H9 (cell line): ENCODE measurements at regions not wholly inside any gene's neighbourhood (a gene's known extent, or its start where the extent isn't known, plus 50 kb on each side); places are given as distances from the start of the nearest gene placed in this dataset.

Experiments used
- DNase-seq: peaks from one replicate; pipeline ENCODE4 v3.0.0-alpha.2; 2017
- H2AFZ ChIP-seq: one replicate; pipeline ENCODE4 v1.6.1; 2013; ENCODE audit warnings: mild to moderate bottlenecking, low read length, control low read depth, moderate library complexity
- H2AK5ac ChIP-seq: 2 replicates; pipeline ENCODE4 v1.6.1; 2013; ENCODE audit warnings: low read length, control low read depth, mixed read lengths; ENCODE audit not compliant: insufficient read length
- H2BK120ac ChIP-seq: one replicate; pipeline ENCODE4 v1.6.1; 2013; ENCODE audit warnings: low read depth, mild to moderate bottlenecking, low read length, control low read depth, inconsistent platforms; ENCODE audit not compliant: poor library complexity, severe bottlenecking
- H2BK12ac ChIP-seq: 2 replicates; pipeline ENCODE4 v1.6.1; 2013; ENCODE audit warnings: low read length, control low read depth, mixed read lengths, low read depth; ENCODE audit not compliant: insufficient read length
- H2BK15ac ChIP-seq: 2 replicates; pipeline ENCODE4 v1.6.1; 2013; ENCODE audit warnings: low read depth, low read length, control low read depth
- H2BK20ac ChIP-seq: one replicate; pipeline ENCODE4 v1.6.1; 2013; ENCODE audit warnings: low read depth, mild to moderate bottlenecking, low read length, control low read depth, inconsistent platforms; ENCODE audit not compliant: poor library complexity, severe bottlenecking
- H2BK5ac ChIP-seq: 2 replicates; pipeline ENCODE4 v1.6.1; 2013; ENCODE audit warnings: low read length, control low read depth, mixed read lengths; ENCODE audit not compliant: insufficient read length
- H3K14ac ChIP-seq: 2 replicates; pipeline ENCODE4 v1.6.1; 2013; ENCODE audit warnings: low read length, control low read depth; ENCODE audit not compliant: insufficient read depth
- H3K18ac ChIP-seq: 2 replicates; pipeline ENCODE4 v1.6.1; 2013; ENCODE audit warnings: low read depth, mild to moderate bottlenecking, mixed read lengths, low read length, control low read depth; ENCODE audit not compliant: insufficient read length
- H3K23ac ChIP-seq: 2 replicates; pipeline ENCODE4 v1.6.1; 2013; ENCODE audit warnings: low read length, control low read depth, mixed read lengths, low read depth; ENCODE audit not compliant: insufficient read length
- H3K23me2 ChIP-seq: 2 replicates; pipeline ENCODE4 v1.6.1; 2013; ENCODE audit warnings: low read depth, mild to moderate bottlenecking, mixed read lengths, low read length, control low read depth; ENCODE audit not compliant: insufficient read length, poor library complexity, severe bottlenecking
- H3K27ac ChIP-seq: 2 replicates; pipeline ENCODE4 v1.5.1; 2013; ENCODE audit warnings: low read length, control low read depth, mixed read lengths, low read depth; ENCODE audit not compliant: insufficient read length
- H3K27me3 ChIP-seq: 2 replicates; pipeline ENCODE4 v1.6.1; 2013; ENCODE audit warnings: low read length, control low read depth, inconsistent platforms; ENCODE audit not compliant: insufficient read depth
- H3K4ac ChIP-seq: 2 replicates; pipeline ENCODE4 v1.6.1; 2013; ENCODE audit warnings: low read depth, mild to moderate bottlenecking, control low read depth, inconsistent platforms, low read length, moderate library complexity
- H3K4me1 ChIP-seq: 2 replicates; pipeline ENCODE4 v1.6.1; 2013; ENCODE audit warnings: low read length, control low read depth, inconsistent platforms; ENCODE audit not compliant: insufficient read depth
- H3K4me2 ChIP-seq: 2 replicates; pipeline ENCODE4 v1.6.1; 2013; ENCODE audit warnings: low read length, control low read depth, mixed read lengths; ENCODE audit not compliant: insufficient read length, insufficient read depth
- H3K56ac ChIP-seq: 2 replicates; pipeline ENCODE4 v1.6.1; 2013; ENCODE audit warnings: low read depth, mild to moderate bottlenecking, mixed read lengths, low read length, control low read depth; ENCODE audit not compliant: insufficient read length
- H3K79me1 ChIP-seq: 2 replicates; pipeline ENCODE4 v1.6.1; 2013; ENCODE audit warnings: low read depth, mild to moderate bottlenecking, moderate library complexity, low read length, control low read depth, inconsistent platforms; ENCODE audit not compliant: insufficient read depth, poor library complexity, severe bottlenecking
- H3K79me2 ChIP-seq: 2 replicates; pipeline ENCODE4 v1.6.1; 2013; ENCODE audit warnings: low read length, control low read depth, inconsistent platforms; ENCODE audit not compliant: insufficient read depth
- H3K9ac ChIP-seq: 2 replicates; pipeline ENCODE4 v1.6.1; 2013; ENCODE audit warnings: low read length, control low read depth, mixed read lengths; ENCODE audit not compliant: insufficient read length; ENCODE audit errors: extremely low read depth
- H3K9me3 ChIP-seq: one replicate; pipeline ENCODE4 v1.6.1; 2013; ENCODE audit warnings: low read depth, low read length, inconsistent platforms; ENCODE audit not compliant: control insufficient read depth
- H3T11ph ChIP-seq: one replicate; pipeline ENCODE4 v1.6.1; 2013; ENCODE audit warnings: mild to moderate bottlenecking, low read length, control low read depth, inconsistent platforms
- H4K20me1 ChIP-seq: one replicate; pipeline ENCODE4 v1.6.1; 2013; ENCODE audit not compliant: control insufficient read depth, insufficient read length, insufficient read depth
- H4K5ac ChIP-seq: 2 replicates; pipeline ENCODE4 v1.6.1; 2013; ENCODE audit warnings: low read depth, mild to moderate bottlenecking, mixed read lengths, low read length, control low read depth; ENCODE audit not compliant: insufficient read length
- H4K8ac ChIP-seq: replicated peaks from 2 replicates; pipeline ENCODE4 v1.6.1; 2013; ENCODE audit warnings: low read length, control low read depth, mixed read lengths, low read depth; ENCODE audit not compliant: insufficient read length
- H4K91ac ChIP-seq: 2 replicates; pipeline ENCODE4 v1.6.1; 2013; ENCODE audit warnings: low read depth, mild to moderate bottlenecking, moderate library complexity, mixed read lengths, low read length, control low read depth; ENCODE audit not compliant: insufficient read length
- H3K27ac Mint-ChIP-seq, 3 experiments: 2 replicates in 2 of 3; 3 replicates in 1 of 3; pipeline ENCODE4 v1.8.0; 2020 to 2021; ENCODE audit warnings: mixed read lengths in 3 of 3, mild to moderate bottlenecking in 1 of 3, moderate library complexity in 1 of 3
- H3K27me3 Mint-ChIP-seq: 2 replicates; pipeline ENCODE4 v1.8.0; 2021; ENCODE audit warnings: low read depth, mild to moderate bottlenecking, moderate library complexity, mixed read lengths
- H3K36me3 Mint-ChIP-seq, 3 experiments: 2 replicates in 2 of 3; 3 replicates in 1 of 3; pipeline ENCODE4 v1.8.0; 2020 to 2021; ENCODE audit warnings: low read depth in 3 of 3, mixed read lengths in 3 of 3; ENCODE audit not compliant: insufficient read depth in 1 of 3
- H3K4me1 Mint-ChIP-seq, 2 experiments: 2 replicates each; pipeline ENCODE4 v1.8.0; 2020; ENCODE audit warnings: mixed read lengths in 2 of 2
- H3K4me3 Mint-ChIP-seq, 2 experiments: 2 replicates in 1 of 2; 3 replicates in 1 of 2; pipeline ENCODE4 v1.8.0; 2020 to 2021; ENCODE audit warnings: mild to moderate bottlenecking in 2 of 2, mixed read lengths in 2 of 2, moderate library complexity in 1 of 2
- H3K9me3 Mint-ChIP-seq, 2 experiments: 2 replicates in 1 of 2; 3 replicates in 1 of 2; pipeline ENCODE4 v1.8.0; 2020; ENCODE audit warnings: mild to moderate bottlenecking in 2 of 2, mixed read lengths in 2 of 2, moderate library complexity in 1 of 2
- WGBS: extraction: QIAGEN DNeasy Blood & Tissue Kit; methylation state at CpG from one replicate; pipeline ENCODE4 v1.1.7; 2013; ENCODE audit warnings: missing lambda C conversion rate, low lambda C conversion rate, mixed read lengths; ENCODE audit not compliant: insufficient read length; ENCODE audit errors: extremely low coverage; 5-methylcytosine and 5-hydroxymethylcytosine counted together
- TF ChIP-seq, protein P1 (sequence below): fragments of 200-600 bp; sonication (generic); conservative IDR thresholded peaks from 3 replicates; pipeline ENCODE4 v1.8.0; 2021; ENCODE audit warnings: antibody characterized with exemption, mild to moderate bottlenecking

DNA sequence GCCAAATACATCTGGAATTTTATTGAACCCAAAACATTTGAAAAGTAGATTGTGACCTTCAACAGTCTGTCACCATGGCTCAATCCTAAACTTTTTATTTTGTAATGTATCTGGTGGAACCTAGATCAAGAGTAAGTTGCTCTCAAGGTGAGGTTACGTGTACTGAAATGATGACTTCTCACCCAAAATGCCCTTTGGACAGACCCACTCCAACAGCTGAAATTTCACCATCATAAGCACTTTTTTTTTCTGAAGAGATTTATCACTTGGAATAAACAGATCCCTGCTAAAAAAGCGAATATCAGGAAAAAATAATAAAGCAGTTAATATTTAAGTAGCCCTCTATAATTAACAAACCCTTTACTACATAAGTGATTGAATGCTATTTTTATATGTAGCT lies 155.0 kb upstream of the FBXL7 start:
- H3K4me3 Mint-ChIP-seq, result no peak overlapping the region
- no peak overlapping the region for H2BK12ac ChIP-seq
- H2BK120ac ChIP-seq, result no peak overlapping the region
- no peak overlapping the region for H2BK15ac ChIP-seq
- no peaks in the 10 kb centered on the region for H3K27me3 Mint-ChIP-seq
- peaks cover 0 to 2% (median 0%) of the 10 kb centered on the region in 3 experiments; a peak in 1 of 7 replicates for H3K36me3 Mint-ChIP-seq
- H4K8ac ChIP-seq, result no peak overlapping the region
- no peak overlapping the region for H4K91ac ChIP-seq
- no CpG with 5 or more reads among the region's 2 CpGs for WGBS
- TF ChIP-seq, protein P1, sequence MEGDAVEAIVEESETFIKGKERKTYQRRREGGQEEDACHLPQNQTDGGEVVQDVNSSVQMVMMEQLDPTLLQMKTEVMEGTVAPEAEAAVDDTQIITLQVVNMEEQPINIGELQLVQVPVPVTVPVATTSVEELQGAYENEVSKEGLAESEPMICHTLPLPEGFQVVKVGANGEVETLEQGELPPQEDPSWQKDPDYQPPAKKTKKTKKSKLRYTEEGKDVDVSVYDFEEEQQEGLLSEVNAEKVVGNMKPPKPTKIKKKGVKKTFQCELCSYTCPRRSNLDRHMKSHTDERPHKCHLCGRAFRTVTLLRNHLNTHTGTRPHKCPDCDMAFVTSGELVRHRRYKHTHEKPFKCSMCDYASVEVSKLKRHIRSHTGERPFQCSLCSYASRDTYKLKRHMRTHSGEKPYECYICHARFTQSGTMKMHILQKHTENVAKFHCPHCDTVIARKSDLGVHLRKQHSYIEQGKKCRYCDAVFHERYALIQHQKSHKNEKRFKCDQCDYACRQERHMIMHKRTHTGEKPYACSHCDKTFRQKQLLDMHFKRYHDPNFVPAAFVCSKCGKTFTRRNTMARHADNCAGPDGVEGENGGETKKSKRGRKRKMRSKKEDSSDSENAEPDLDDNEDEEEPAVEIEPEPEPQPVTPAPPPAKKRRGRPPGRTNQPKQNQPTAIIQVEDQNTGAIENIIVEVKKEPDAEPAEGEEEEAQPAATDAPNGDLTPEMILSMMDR, result no peak
- H3K4me2 ChIP-seq, result no peak overlapping the region
- no peaks in the 10 kb centered on the region for H3K79me1 ChIP-seq
- no peaks in the 10 kb centered on the region for H3K79me2 ChIP-seq
- no peak overlapping the region for H3K4ac ChIP-seq
- no peak overlapping the region for H3K23ac ChIP-seq
- H3K56ac ChIP-seq, result no peak overlapping the region
- H4K5ac ChIP-seq, result no peak overlapping the region
- no peak overlapping the region for H2AK5ac ChIP-seq
- H4K20me1 ChIP-seq, result no peaks in the 10 kb centered on the region
- no peak overlapping the region for H2AFZ ChIP-seq
- no peak overlapping the region for H3K9ac ChIP-seq
- H2BK20ac ChIP-seq, result no peak overlapping the region
- no peaks in the 10 kb centered on the region for H3K23me2 ChIP-seq
- no peaks in the 10 kb centered on the region for H3K4me1 Mint-ChIP-seq
- no peak overlapping the region for H3K27ac ChIP-seq
- no peaks in the 10 kb centered on the region for H3K4me1 ChIP-seq
- H3K9me3 Mint-ChIP-seq, result no peaks in the 10 kb centered on the region; a peak in 1 of 5 replicates
- H3T11ph ChIP-seq, result no peak overlapping the region
- no peak overlapping the region for H3K27ac Mint-ChIP-seq
- H3K27me3 ChIP-seq, result no peaks in the 10 kb centered on the region
- H3K9me3 ChIP-seq, result no peaks in the 10 kb centered on the region
- no peak overlapping the region for H3K18ac ChIP-seq
- no peak for DNase-seq
- H2BK5ac ChIP-seq, result no peak overlapping the region
- no peak overlapping the region for H3K14ac ChIP-seq
